GM23338 (cell line): ENCODE measurements at regions not wholly inside any gene's neighbourhood (a gene's known extent, or its start where the extent isn't known, plus 50 kb on each side); places are given as distances from the start of the nearest gene placed in this dataset.

Experiments used
- ATAC-seq: fragments of 200-7000 bp; cut with Tn5 transposase; 3 replicates; pipeline ENCODE4 v1.9.1; 2020
- DNase-seq: peaks from one replicate; pipeline ENCODE4 v3.0.0-alpha.2; 2015; ENCODE audit warnings: low spot score
- H2AFZ ChIP-seq: fragments of 200-600 bp; sonication (generic); 2 replicates; pipeline ENCODE4 v1.8.0; 2016; ENCODE audit warnings: antibody characterized with exemption, mild to moderate bottlenecking, moderate library complexity
- H3F3A ChIP-seq: fragments of 200-600 bp; sonication (generic); replicated peaks from 2 replicates; pipeline ENCODE4 v1.8.0; 2017; ENCODE audit warnings: antibody characterized with exemption, mixed run types, low read depth
- H3K27ac ChIP-seq: fragments of 200-600 bp; sonication (generic); 2 replicates; pipeline ENCODE4 v1.6.1; 2016; ENCODE audit warnings: low read depth
- H3K27me3 ChIP-seq: fragments of 200-600 bp; sonication (generic); 2 replicates; pipeline ENCODE4 v1.8.0; 2016; ENCODE audit warnings: mild to moderate bottlenecking, mixed run types, moderate library complexity; ENCODE audit not compliant: insufficient read depth
- H3K36me3 ChIP-seq: fragments of 200-600 bp; sonication (generic); 2 replicates; pipeline ENCODE4 v1.8.0; 2016; ENCODE audit warnings: mild to moderate bottlenecking; ENCODE audit not compliant: insufficient read depth
- H3K4me1 ChIP-seq: fragments of 200-600 bp; sonication (generic); 2 replicates; pipeline ENCODE4 v1.8.0; 2016; ENCODE audit warnings: mild to moderate bottlenecking, moderate library complexity; ENCODE audit not compliant: insufficient read depth
- H3K4me2 ChIP-seq: fragments of 200-600 bp; sonication (generic); 2 replicates; pipeline ENCODE4 v1.7.1; 2017; ENCODE audit warnings: mixed run types
- H3K4me3 ChIP-seq: fragments of 200-600 bp; sonication (generic); 2 replicates; pipeline ENCODE4 v1.6.1; 2016; ENCODE audit warnings: mixed run types
- H3K79me2 ChIP-seq: fragments of 200-600 bp; sonication (generic); replicated peaks from 2 replicates; pipeline ENCODE4 v1.8.0; 2017; ENCODE audit warnings: mild to moderate bottlenecking; ENCODE audit not compliant: insufficient read depth
- H3K9me2 ChIP-seq: fragments of 200-600 bp; sonication (generic); 2 replicates; pipeline ENCODE4 v1.8.0; 2017; ENCODE audit not compliant: insufficient read depth
- H4K20me1 ChIP-seq: fragments of 200-600 bp; sonication (generic); replicated peaks from 2 replicates; pipeline ENCODE4 v1.8.0; 2017; ENCODE audit warnings: mild to moderate bottlenecking; ENCODE audit not compliant: insufficient read depth
- H3K27ac Mint-ChIP-seq: 2 replicates; pipeline ENCODE4 v1.8.0; 2020; ENCODE audit warnings: inconsistent platforms, mild to moderate bottlenecking, moderate library complexity, mixed read lengths
- H3K27me3 Mint-ChIP-seq: 3 replicates; pipeline ENCODE4 v1.8.0; 2022; ENCODE audit warnings: low read depth, mild to moderate bottlenecking, moderate library complexity, mixed read lengths, inconsistent platforms; ENCODE audit not compliant: insufficient read depth, poor library complexity
- H3K36me3 Mint-ChIP-seq: 3 replicates; pipeline ENCODE4 v1.8.0; 2021; ENCODE audit warnings: low read depth, mild to moderate bottlenecking, inconsistent platforms, moderate library complexity, mixed read lengths
- H3K4me1 Mint-ChIP-seq: 3 replicates; pipeline ENCODE4 v1.8.0; 2020; ENCODE audit warnings: mild to moderate bottlenecking, inconsistent platforms, mixed read lengths
- H3K4me3 Mint-ChIP-seq: 3 replicates; pipeline ENCODE4 v1.8.0; 2021; ENCODE audit warnings: moderate library complexity, mild to moderate bottlenecking, inconsistent platforms, mixed read lengths
- H3K9me3 Mint-ChIP-seq: 3 replicates; pipeline ENCODE4 v1.8.0; 2020; ENCODE audit warnings: moderate library complexity, mild to moderate bottlenecking, inconsistent platforms, mixed read lengths
- CREB1 ChIP-seq: fragments of 250-450 bp; sonication (Bioruptor Pico); IDR thresholded peaks from 2 replicates; pipeline ENCODE4 v1.5.0; 2020; ENCODE audit warnings: low read depth, mild to moderate bottlenecking, moderate library complexity
- EZH2 ChIP-seq: fragments of 200-600 bp; sonication (generic); IDR thresholded peaks from one replicate; pipeline ENCODE4 v1.8.0; 2017; ENCODE audit warnings: antibody characterized with exemption, mild to moderate bottlenecking, low read depth; ENCODE audit not compliant: unreplicated experiment
- EZH2phosphoT487 ChIP-seq: fragments of 200-600 bp; sonication (generic); IDR thresholded peaks from one replicate; pipeline ENCODE4 v1.8.1; 2018; ENCODE audit warnings: antibody characterized with exemption; ENCODE audit not compliant: unreplicated experiment
- JUNB ChIP-seq: IDR thresholded peaks from one replicate; pipeline ENCODE4 v1.6.1; 2016; ENCODE audit warnings: antibody characterized with exemption; ENCODE audit not compliant: unreplicated experiment
- NANOG ChIP-seq: IDR thresholded peaks from 2 replicates; pipeline ENCODE4 v1.6.1; 2016; ENCODE audit warnings: antibody characterized with exemption, borderline replicate concordance
- POLR2AphosphoS5 ChIP-seq: IDR thresholded peaks from 2 replicates; pipeline ENCODE4 v1.6.1; 2016; ENCODE audit warnings: antibody characterized with exemption, low read depth
- STAT1 ChIP-seq: IDR thresholded peaks from one replicate; pipeline ENCODE4 v1.6.1; 2016; ENCODE audit warnings: antibody characterized with exemption; ENCODE audit not compliant: unreplicated experiment
- ZNF114 ChIP-seq: fragments of 250-450 bp; sonication (Bioruptor Pico); IDR thresholded peaks from 2 replicates; pipeline ENCODE4 v1.5.0; 2020; ENCODE audit warnings: mild to moderate bottlenecking, moderate library complexity
- ZNF331 ChIP-seq: fragments of 250-450 bp; sonication (Bioruptor Pico); IDR thresholded peaks from 2 replicates; pipeline ENCODE4 v1.5.0; 2020; ENCODE audit warnings: low read depth, mild to moderate bottlenecking, moderate library complexity
- TF ChIP-seq, protein P1 (sequence below): IDR thresholded peaks from 2 replicates; pipeline ENCODE4 v1.6.1; 2016; ENCODE audit warnings: antibody characterized with exemption
- TF ChIP-seq, protein P2 (sequence below), 2 experiments: fragments of 200-600 bp in 1 of 2; sonication (generic) in 1 of 2; conservative IDR thresholded peaks; 2 replicates each; pipeline versions ENCODE4 v1.5.1 to v1.6.1; 2016 to 2017; ENCODE audit warnings: antibody characterized with exemption in 2 of 2, low read depth in 2 of 2, mild to moderate bottlenecking in 2 of 2, moderate library complexity in 1 of 2
- TF ChIP-seq, protein P3 (sequence below): fragments of 250-450 bp; sonication (Bioruptor Pico); IDR thresholded peaks from 2 replicates; pipeline ENCODE4 v1.5.0; 2020; ENCODE audit warnings: mild to moderate bottlenecking, moderate library complexity

DNA sequence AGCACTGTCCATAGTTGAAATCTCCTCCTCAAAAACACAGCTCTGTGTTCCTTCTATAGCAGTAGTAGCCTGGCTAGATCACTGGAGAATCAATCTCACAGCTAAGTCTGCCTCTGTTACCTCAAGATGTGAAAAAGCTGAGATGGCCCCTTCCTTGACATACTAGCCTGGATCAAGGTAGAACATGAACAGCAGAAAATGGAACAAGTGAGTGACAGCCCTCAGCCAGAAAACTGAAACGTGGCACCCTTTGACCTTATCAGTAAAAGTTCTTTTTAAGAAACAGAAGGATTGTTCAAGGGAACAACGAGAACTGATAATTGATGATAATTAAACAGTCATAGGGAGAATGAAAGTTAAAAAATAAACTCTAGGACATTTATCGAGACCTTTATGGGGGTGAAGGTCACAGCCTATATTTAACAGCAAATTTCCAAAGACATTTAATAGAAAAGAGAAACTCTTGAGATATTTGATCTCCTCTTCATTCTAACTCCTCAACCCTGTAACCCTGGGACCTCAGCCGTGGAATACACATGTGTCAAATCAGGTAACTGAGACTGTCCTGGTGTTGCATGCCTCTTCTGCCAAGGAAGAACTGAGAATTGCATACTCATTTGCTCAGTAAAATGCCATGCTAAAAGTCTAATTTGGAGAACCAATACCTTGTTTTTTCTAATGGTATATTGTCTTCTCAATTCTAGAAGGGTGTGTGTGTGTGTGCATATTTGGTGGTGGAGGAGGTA, 258.0 kb upstream of the ATP2B1 start (continued):
- TF ChIP-seq JUNB = no peak
- TF ChIP-seq CREB1 (CRISPR knock-in tag) = no peak
- TF ChIP-seq POLR2AphosphoS5 = no peak
- TF ChIP-seq, protein P1, sequence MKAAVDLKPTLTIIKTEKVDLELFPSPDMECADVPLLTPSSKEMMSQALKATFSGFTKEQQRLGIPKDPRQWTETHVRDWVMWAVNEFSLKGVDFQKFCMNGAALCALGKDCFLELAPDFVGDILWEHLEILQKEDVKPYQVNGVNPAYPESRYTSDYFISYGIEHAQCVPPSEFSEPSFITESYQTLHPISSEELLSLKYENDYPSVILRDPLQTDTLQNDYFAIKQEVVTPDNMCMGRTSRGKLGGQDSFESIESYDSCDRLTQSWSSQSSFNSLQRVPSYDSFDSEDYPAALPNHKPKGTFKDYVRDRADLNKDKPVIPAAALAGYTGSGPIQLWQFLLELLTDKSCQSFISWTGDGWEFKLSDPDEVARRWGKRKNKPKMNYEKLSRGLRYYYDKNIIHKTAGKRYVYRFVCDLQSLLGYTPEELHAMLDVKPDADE = no peak
- no peak for TF ChIP-seq STAT1
- TF ChIP-seq EZH2phosphoT487 = no peak
- TF ChIP-seq NANOG = no peak

DNA sequence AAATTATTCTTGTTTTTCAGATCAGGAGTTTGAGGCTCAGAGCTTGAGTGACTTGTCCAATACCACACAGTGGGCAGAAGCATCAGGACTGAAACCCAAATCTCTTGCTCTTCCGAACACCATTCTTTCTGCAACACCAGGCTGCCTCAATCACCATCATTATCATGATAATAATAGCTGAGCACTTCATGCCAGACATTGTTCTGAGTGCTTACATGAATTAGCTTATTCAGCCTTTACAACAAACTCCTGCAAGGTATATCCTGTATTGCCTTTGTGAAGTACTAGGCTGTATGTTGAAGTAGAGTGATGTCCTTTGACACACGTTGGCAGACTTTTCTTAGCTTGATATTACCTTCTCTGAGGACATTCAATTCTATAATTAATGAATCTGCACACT, 257.4 kb upstream of the ATP2B1 start:
- H3K27me3 Mint-ChIP-seq = no peaks in the 10 kb centered on the region
- no peak overlapping the region for H2AFZ ChIP-seq
- no peak overlapping the region for H3K4me3 Mint-ChIP-seq

More for the DNA sequence above, 257.4 kb upstream of the ATP2B1 start:
- Mint-ChIP-seq H3K4me1 (peaks cover 25% of the 10 kb centered on the region; the same call in 2 of the 3 replicates), H3K9me3 (no peaks in the 10 kb centered on the region), H3K36me3 (no peaks in the 10 kb centered on the region), H3K27ac (peak overlapping the region; percentile 91)
- Histone ChIP-seq H3K27me3 (no peaks in the 10 kb centered on the region), H3K9me2 (no peaks in the 10 kb centered on the region; the same call in 1 of the 2 replicates), H3K4me2 (0 out of 2 replicates have a peak overlapping the region, but pooled peaks have one; percentile 5), H3K4me1 (peaks cover 15% of the 10 kb centered on the region), H4K20me1 (no peaks in the 10 kb centered on the region), H3K36me3 (no peaks in the 10 kb centered on the region), H3F3A (no peaks in the 10 kb centered on the region), H3K4me3 (no peak overlapping the region), H3K27ac (no peak overlapping the region), H3K79me2 (no peaks in the 10 kb centered on the region)
- ATAC-seq (peak; percentile 87), DNase-seq (peak; percentile 44)
- no peak for TF ChIP-seq POLR2AphosphoS5
- TF ChIP-seq, protein P1 = no peak
- no peak for TF ChIP-seq CREB1 (CRISPR knock-in tag)
- TF ChIP-seq, protein P2, sequence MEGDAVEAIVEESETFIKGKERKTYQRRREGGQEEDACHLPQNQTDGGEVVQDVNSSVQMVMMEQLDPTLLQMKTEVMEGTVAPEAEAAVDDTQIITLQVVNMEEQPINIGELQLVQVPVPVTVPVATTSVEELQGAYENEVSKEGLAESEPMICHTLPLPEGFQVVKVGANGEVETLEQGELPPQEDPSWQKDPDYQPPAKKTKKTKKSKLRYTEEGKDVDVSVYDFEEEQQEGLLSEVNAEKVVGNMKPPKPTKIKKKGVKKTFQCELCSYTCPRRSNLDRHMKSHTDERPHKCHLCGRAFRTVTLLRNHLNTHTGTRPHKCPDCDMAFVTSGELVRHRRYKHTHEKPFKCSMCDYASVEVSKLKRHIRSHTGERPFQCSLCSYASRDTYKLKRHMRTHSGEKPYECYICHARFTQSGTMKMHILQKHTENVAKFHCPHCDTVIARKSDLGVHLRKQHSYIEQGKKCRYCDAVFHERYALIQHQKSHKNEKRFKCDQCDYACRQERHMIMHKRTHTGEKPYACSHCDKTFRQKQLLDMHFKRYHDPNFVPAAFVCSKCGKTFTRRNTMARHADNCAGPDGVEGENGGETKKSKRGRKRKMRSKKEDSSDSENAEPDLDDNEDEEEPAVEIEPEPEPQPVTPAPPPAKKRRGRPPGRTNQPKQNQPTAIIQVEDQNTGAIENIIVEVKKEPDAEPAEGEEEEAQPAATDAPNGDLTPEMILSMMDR (conservative IDR thresholded peaks at IDR 0.05; ENCODE audit: low read depth in 2 of 2) = no peak
- no peak for TF ChIP-seq ZNF331
- TF ChIP-seq JUNB = no peak
- TF ChIP-seq EZH2 = no peak
- no peak for TF ChIP-seq ZNF114 (CRISPR knock-in tag)
- peak; percentile 91 for TF ChIP-seq NANOG
- TF ChIP-seq, protein P3, sequence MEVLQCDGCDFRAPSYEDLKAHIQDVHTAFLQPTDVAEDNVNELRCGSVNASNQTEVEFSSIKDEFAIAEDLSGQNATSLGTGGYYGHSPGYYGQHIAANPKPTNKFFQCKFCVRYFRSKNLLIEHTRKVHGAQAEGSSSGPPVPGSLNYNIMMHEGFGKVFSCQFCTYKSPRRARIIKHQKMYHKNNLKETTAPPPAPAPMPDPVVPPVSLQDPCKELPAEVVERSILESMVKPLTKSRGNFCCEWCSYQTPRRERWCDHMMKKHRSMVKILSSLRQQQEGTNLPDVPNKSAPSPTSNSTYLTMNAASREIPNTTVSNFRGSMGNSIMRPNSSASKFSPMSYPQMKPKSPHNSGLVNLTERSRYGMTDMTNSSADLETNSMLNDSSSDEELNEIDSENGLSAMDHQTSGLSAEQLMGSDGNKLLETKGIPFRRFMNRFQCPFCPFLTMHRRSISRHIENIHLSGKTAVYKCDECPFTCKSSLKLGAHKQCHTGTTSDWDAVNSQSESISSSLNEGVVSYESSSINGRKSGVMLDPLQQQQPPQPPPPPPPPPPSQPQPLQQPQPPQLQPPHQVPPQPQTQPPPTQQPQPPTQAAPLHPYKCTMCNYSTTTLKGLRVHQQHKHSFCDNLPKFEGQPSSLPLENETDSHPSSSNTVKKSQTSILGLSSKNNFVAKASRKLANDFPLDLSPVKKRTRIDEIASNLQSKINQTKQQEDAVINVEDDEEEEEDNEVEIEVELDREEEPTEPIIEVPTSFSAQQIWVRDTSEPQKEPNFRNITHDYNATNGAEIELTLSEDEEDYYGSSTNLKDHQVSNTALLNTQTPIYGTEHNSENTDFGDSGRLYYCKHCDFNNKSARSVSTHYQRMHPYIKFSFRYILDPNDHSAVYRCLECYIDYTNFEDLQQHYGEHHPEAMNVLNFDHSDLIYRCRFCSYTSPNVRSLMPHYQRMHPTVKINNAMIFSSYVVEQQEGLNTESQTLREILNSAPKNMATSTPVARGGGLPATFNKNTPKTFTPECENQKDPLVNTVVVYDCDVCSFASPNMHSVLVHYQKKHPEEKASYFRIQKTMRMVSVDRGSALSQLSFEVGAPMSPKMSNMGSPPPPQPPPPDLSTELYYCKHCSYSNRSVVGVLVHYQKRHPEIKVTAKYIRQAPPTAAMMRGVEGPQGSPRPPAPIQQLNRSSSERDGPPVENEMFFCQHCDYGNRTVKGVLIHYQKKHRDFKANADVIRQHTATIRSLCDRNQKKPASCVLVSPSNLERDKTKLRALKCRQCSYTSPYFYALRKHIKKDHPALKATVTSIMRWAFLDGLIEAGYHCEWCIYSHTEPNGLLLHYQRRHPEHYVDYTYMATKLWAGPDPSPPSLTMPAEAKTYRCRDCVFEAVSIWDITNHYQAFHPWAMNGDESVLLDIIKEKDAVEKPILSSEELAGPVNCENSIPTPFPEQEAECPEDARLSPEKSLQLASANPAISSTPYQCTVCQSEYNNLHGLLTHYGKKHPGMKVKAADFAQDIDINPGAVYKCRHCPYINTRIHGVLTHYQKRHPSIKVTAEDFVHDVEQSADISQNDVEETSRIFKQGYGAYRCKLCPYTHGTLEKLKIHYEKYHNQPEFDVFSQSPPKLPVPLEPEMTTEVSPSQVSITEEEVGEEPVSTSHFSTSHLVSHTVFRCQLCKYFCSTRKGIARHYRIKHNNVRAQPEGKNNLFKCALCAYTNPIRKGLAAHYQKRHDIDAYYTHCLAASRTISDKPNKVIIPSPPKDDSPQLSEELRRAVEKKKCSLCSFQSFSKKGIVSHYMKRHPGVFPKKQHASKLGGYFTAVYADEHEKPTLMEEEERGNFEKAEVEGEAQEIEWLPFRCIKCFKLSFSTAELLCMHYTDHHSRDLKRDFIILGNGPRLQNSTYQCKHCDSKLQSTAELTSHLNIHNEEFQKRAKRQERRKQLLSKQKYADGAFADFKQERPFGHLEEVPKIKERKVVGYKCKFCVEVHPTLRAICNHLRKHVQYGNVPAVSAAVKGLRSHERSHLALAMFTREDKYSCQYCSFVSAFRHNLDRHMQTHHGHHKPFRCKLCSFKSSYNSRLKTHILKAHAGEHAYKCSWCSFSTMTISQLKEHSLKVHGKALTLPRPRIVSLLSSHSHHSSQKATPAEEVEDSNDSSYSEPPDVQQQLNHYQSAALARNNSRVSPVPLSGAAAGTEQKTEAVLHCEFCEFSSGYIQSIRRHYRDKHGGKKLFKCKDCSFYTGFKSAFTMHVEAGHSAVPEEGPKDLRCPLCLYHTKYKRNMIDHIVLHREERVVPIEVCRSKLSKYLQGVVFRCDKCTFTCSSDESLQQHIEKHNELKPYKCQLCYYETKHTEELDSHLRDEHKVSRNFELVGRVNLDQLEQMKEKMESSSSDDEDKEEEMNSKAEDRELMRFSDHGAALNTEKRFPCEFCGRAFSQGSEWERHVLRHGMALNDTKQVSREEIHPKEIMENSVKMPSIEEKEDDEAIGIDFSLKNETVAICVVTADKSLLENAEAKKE = peak; percentile 63; the same call in 1 of the 2 replicates
- TF ChIP-seq EZH2phosphoT487 = no peak
- no peak for TF ChIP-seq STAT1
